ENCODE measurements at regions not wholly inside any gene's neighbourhood (a gene's known extent, or its start where the extent isn't known, plus 50 kb on each side); places are given as distances from the start of the nearest gene placed in this dataset.

- H3K27me3 ChIP-seq (replicated peaks; ENCODE audit: insufficient read depth, low read depth, low read length, poor library complexity) = no peaks in the 10 kb centered on the region
- intact Hi-C loops (cut with micrococcal nuclease; ENCODE audit: unreplicated experiment) = loop anchor here (5.0 kb wide), 2 partner anchors 123 to 193 kb away; no protein-coding TSS in a partner anchor
- no peaks in the 10 kb centered on the region for H3K9me3 ChIP-seq (ENCODE audit: low read depth, low read length, poor library complexity, severe bottlenecking)
- H3K27ac ChIP-seq (ENCODE audit: low read depth, low read length, poor library complexity, severe bottlenecking) = no peak overlapping the region
- no peak for TF ChIP-seq CTCF (conservative IDR thresholded peaks at IDR 0.05; ENCODE audit: low read depth, low read length)
- TF ChIP-seq EZH2 (IDR thresholded peaks at IDR 0.05; ENCODE audit: borderline replicate concordance, low read depth, low read length, poor library complexity, severe bottlenecking) = no peak
- no TSS peak for BruUV-seq (replicated peaks)
- peaks cover 31% of the 10 kb centered on the region for H3K4me1 ChIP-seq (ENCODE audit: insufficient read depth, low read length, poor library complexity, severe bottlenecking)
- H3K4me3 ChIP-seq (ENCODE audit: low read depth, low read length, poor library complexity, severe bottlenecking) = no peak overlapping the region
- ChIA-PET CTCF (no interaction called here), POLR2A (ENCODE audit: low non-redundant PET) (no interaction called here)
- no peak for DNase-seq (ENCODE audit: low spot score)
- H3K36me3 ChIP-seq (ENCODE audit: insufficient read depth, low read length, poor library complexity, severe bottlenecking) = no peaks in the 10 kb centered on the region
Observed at GRCh38 chr2:129609224-129609623, 370.2 kb upstream of the RAB6C start.

- no peaks in the 10 kb centered on the region for H3K27me3 ChIP-seq (replicated peaks; ENCODE audit: insufficient read depth, low read depth, low read length, poor library complexity)
- H3K36me3 ChIP-seq (ENCODE audit: insufficient read depth, low read length, poor library complexity, severe bottlenecking) = no peaks in the 10 kb centered on the region
- no peak for TF ChIP-seq EZH2 (IDR thresholded peaks at IDR 0.05; ENCODE audit: borderline replicate concordance, low read depth, low read length, poor library complexity, severe bottlenecking)
- TF ChIP-seq CTCF (conservative IDR thresholded peaks at IDR 0.05; ENCODE audit: low read depth, low read length) = no peak
- ChIA-PET CTCF (no interaction called here), POLR2A (ENCODE audit: low non-redundant PET) (no interaction called here)
- no TSS peak for BruUV-seq (replicated peaks)
- H3K4me1 ChIP-seq (ENCODE audit: insufficient read depth, low read length, poor library complexity, severe bottlenecking) = peaks cover 18% of the 10 kb centered on the region
- H3K27ac ChIP-seq (ENCODE audit: low read depth, low read length, poor library complexity, severe bottlenecking) = no peak overlapping the region
- no peak for DNase-seq (ENCODE audit: low spot score)
- H3K4me3 ChIP-seq (ENCODE audit: low read depth, low read length, poor library complexity, severe bottlenecking) = no peak overlapping the region
- H3K9me3 ChIP-seq (ENCODE audit: low read depth, low read length, poor library complexity, severe bottlenecking) = no peaks in the 10 kb centered on the region
- intact Hi-C loops (cut with micrococcal nuclease; ENCODE audit: unreplicated experiment) = no loop called here
Observed at GRCh38 chr2:129610766-129611165, 368.7 kb upstream of the RAB6C start.

- Histone ChIP-seq H3K36me3 (ENCODE audit: insufficient read depth, low read length, poor library complexity, severe bottlenecking) (no peaks in the 10 kb centered on the region), H3K27ac (ENCODE audit: low read depth, low read length, poor library complexity, severe bottlenecking) (no peak overlapping the region), H3K4me3 (ENCODE audit: low read depth, low read length, poor library complexity, severe bottlenecking) (no peak overlapping the region), H3K27me3 (replicated peaks; ENCODE audit: insufficient read depth, low read depth, low read length, poor library complexity) (no peaks in the 10 kb centered on the region), H3K9me3 (ENCODE audit: low read depth, low read length, poor library complexity, severe bottlenecking) (no peaks in the 10 kb centered on the region), H3K4me1 (ENCODE audit: insufficient read depth, low read length, poor library complexity, severe bottlenecking) (peaks cover 10% of the 10 kb centered on the region)
- CTCF ChIA-PET = no interaction called here
- POLR2A ChIA-PET (ENCODE audit: low non-redundant PET) = no interaction called here
- no TSS peak for BruUV-seq (replicated peaks)
- TF ChIP-seq CTCF (conservative IDR thresholded peaks at IDR 0.05; ENCODE audit: low read depth, low read length) (no peak), EZH2 (IDR thresholded peaks at IDR 0.05; ENCODE audit: borderline replicate concordance, low read depth, low read length, poor library complexity, severe bottlenecking) (no peak)
- DNase-seq (ENCODE audit: low spot score) = no peak
- intact Hi-C loops (cut with micrococcal nuclease; ENCODE audit: unreplicated experiment) = no loop called here
Observed at GRCh38 chr2:129611471-129611870, 368.0 kb upstream of the RAB6C start.

Measured in A673 (cell line).